Transverse colon (tissue), 4 donors: ENCODE measurements at regions not wholly inside any gene's neighbourhood (a gene's known extent, or its start where the extent isn't known, plus 50 kb on each side); places are given as distances from the start of the nearest gene placed in this dataset.

Source experiments
- CTCF ChIP-seq, 5 experiments: fragments of 200-600 bp in 3 of 5; fragments of 450-650 bp in 2 of 5; sonication (generic) in 3 of 5; IDR thresholded peaks; 1 replicate in 2 of 5; 2 replicates in 3 of 5; pipeline ENCODE4 v1.5.1; 2016 to 2017; ENCODE audit warnings: antibody characterized with exemption in 5 of 5, inconsistent platforms in 3 of 5, mild to moderate bottlenecking in 2 of 5, moderate library complexity in 1 of 5
- EP300 ChIP-seq: sonication (generic); formaldehyde crosslinking; IDR thresholded peaks from one replicate; pipeline ENCODE4 v1.6.1; 2017; ENCODE audit warnings: antibody characterized with exemption, low read depth
- POLR2A ChIP-seq: fragments of 450-650 bp; IDR thresholded peaks from one replicate; pipeline ENCODE4 v1.6.1; 2016; ENCODE audit warnings: antibody characterized with exemption, mild to moderate bottlenecking, moderate library complexity
- POLR2AphosphoS5 ChIP-seq, 3 donors: sonication (generic); formaldehyde crosslinking; IDR thresholded peaks; one replicate each; pipeline ENCODE4 v1.6.1; 2016; ENCODE audit warnings: antibody characterized with exemption in 3 of 3

DNA sequence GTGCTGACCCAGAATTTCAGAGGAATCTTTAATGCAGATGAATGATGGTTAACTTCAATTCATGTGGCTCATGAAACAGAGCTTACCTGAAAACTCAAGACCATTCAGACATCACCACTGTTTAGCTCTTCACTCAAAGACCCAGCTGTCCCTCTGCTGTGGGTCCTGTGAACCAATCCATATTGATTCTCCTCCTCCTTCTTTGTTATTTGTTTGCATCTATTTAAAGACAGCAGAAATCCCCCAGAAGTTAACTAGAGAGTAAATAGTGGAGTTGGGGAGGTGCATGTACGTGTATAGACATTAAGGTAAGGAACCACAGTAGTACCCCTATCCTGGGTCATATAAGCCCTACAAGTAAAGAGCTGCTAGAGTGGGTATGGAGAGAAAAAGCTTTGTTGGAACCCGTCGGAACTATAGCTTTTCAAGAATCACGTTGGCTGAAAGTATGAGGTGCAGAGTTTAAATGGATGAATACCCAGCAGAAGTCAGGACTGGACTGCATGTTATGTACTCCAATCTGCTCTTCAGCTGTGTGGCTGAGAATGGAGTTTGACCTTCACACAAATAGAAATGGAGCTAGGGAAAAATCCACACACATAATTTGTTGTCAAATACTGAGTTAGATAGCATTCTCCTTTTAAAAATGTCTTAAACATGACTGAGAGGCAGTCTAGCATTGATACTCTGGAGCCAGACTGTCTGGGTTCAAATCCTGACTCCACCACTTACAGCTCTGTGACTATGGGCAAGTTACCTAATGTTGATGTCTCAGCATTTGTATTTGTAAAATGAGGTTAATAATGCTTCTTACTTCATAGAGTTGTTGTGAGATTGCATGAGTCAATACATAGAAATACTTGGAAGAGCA lies 81.7 kb upstream of the HK2 start:
- TF ChIP-seq CTCF (IDR thresholded peaks at IDR 0.05) (no peak), POLR2AphosphoS5 (IDR thresholded peaks at IDR 0.05) (no peak), POLR2A (no peak), EP300 (no peak)
